Keratinocyte (primary cell): ENCODE measurements at regions not wholly inside any gene's neighbourhood (a gene's known extent, or its start where the extent isn't known, plus 50 kb on each side); places are given as distances from the start of the nearest gene placed in this dataset.

Experiments used
- DNase-seq: peaks from one replicate; pipeline ENCODE4 v3.0.0-alpha.2; 2011; ENCODE audit warnings: low read depth, missing footprints, low spot score
- FAIRE-seq: peaks from 2 replicates; lab custom pipeline; 2011; peaks lifted over from hg19 to GRCh38; lab: Jason Lieb, UNC
- H2AFZ ChIP-seq: 2 replicates; pipeline ENCODE4 v1.6.0; 2012; ENCODE audit warnings: low read length, control low read depth, inconsistent platforms; ENCODE audit not compliant: control insufficient read depth
- H3K27ac ChIP-seq: 2 replicates; pipeline ENCODE4 v1.5.1; 2011; ENCODE audit warnings: low read length; ENCODE audit not compliant: control insufficient read depth, insufficient read depth
- H3K27me3 ChIP-seq: 3 replicates; pipeline ENCODE4 v1.6.0; 2011; ENCODE audit warnings: low read length; ENCODE audit not compliant: control insufficient read depth, insufficient read depth; ENCODE audit errors: extremely low read depth
- H3K36me3 ChIP-seq, 2 experiments: 2 replicates in 1 of 2; 3 replicates in 1 of 2; pipeline ENCODE4 v1.5.1; 2011; ENCODE audit warnings: low read length in 2 of 2, mild to moderate bottlenecking in 1 of 2; ENCODE audit not compliant: control insufficient read depth in 2 of 2, insufficient read depth in 2 of 2; ENCODE audit errors: extremely low read depth in 1 of 2
- H3K4me1 ChIP-seq: 3 replicates; pipeline ENCODE4 v1.5.1; 2011; ENCODE audit warnings: low read length; ENCODE audit not compliant: control insufficient read depth, insufficient read depth; ENCODE audit errors: extremely low read depth
- H3K4me2 ChIP-seq: 3 replicates; pipeline ENCODE4 v1.6.0; 2011; ENCODE audit warnings: low read depth, low read length; ENCODE audit not compliant: control insufficient read depth, insufficient read depth; ENCODE audit errors: extremely low read depth
- H3K4me3 ChIP-seq, 3 experiments: fragments of 200-600 bp in 1 of 3; sonication (generic) in 1 of 3; 2 replicates in 2 of 3; 3 replicates in 1 of 3; pipeline ENCODE4 v1.5.1; 2011 to 2016; ENCODE audit warnings: low read length in 3 of 3, mild to moderate bottlenecking in 3 of 3, control low read depth in 2 of 3, inconsistent platforms in 1 of 3, low read depth in 1 of 3, mixed read lengths in 1 of 3, mixed run types in 1 of 3, moderate library complexity in 1 of 3; ENCODE audit not compliant: control insufficient read depth in 2 of 3, insufficient read depth in 2 of 3; ENCODE audit errors: extremely low read depth in 1 of 3
- H3K79me2 ChIP-seq: 2 replicates; pipeline ENCODE4 v1.6.0; 2012; ENCODE audit warnings: low read length; ENCODE audit not compliant: control insufficient read depth, insufficient read depth
- H3K9ac ChIP-seq: 3 replicates; pipeline ENCODE4 v1.6.0; 2011; ENCODE audit warnings: low read length; ENCODE audit not compliant: control insufficient read depth, insufficient read depth; ENCODE audit errors: extremely low read depth
- H3K9me1 ChIP-seq: 3 replicates; pipeline ENCODE4 v1.6.0; 2011; ENCODE audit warnings: low read length; ENCODE audit not compliant: control insufficient read depth, insufficient read depth; ENCODE audit errors: extremely low read depth
- H3K9me3 ChIP-seq: 2 replicates; pipeline ENCODE4 v1.5.1; 2012; ENCODE audit warnings: low read depth, low read length; ENCODE audit not compliant: control insufficient read depth
- H4K20me1 ChIP-seq: 3 replicates; pipeline ENCODE4 v1.6.0; 2011; ENCODE audit warnings: low read length; ENCODE audit not compliant: control insufficient read depth, insufficient read depth; ENCODE audit errors: extremely low read depth
- EZH2 ChIP-seq: IDR thresholded peaks from one replicate; pipeline ENCODE4 v1.6.1; 2012; ENCODE audit warnings: inconsistent platforms, mild to moderate bottlenecking, low read length, moderate library complexity
- dilution Hi-C: fragments of 300-500 bp; cut with MboI; formaldehyde crosslinking; loops from one replicate; pipeline ENCODE4 v1.7.0; 2020; ENCODE audit warnings: low sequenced_read_pairs; ENCODE audit not compliant: extremely low pct_ligation_motif_present
- TF ChIP-seq, protein P1 (sequence below), 3 experiments: IDR thresholded peaks in 1 of 3; conservative IDR thresholded peaks in 1 of 3; optimal IDR thresholded peaks in 1 of 3; 2 replicates in 2 of 3; 3 replicates in 1 of 3; pipeline versions ENCODE3 to v1.5.1; 2011; ENCODE audit warnings: low read length in 3 of 3, mild to moderate bottlenecking in 3 of 3, moderate library complexity in 2 of 3, control low read depth in 1 of 3, inconsistent platforms in 1 of 3; ENCODE audit not compliant: insufficient read depth in 2 of 3; ENCODE audit errors: extremely low read depth in 1 of 3

DNA sequence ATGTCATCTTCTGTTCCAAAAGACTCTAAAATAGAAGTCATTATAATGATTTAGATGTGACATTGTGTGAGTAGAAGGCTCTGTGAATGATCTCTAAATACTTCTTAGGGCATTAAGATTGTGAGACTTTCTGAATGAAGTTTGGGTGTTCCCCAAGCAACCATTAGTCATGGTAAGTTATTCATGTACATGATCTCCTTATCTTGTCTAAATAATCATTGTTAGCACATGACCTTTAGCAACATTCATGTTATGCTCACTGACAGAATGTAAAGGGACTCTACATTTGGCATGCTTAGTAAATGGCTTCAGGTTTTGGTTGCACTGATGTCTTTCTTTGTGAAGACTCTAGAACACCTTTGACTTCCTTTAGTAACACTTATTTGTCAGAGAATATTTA lies 140.8 kb upstream of the AGA start:
- dilution Hi-C loops, result no loop called here
- H3K9ac ChIP-seq, result no peak overlapping the region
- H3K4me2 ChIP-seq, result no peak overlapping the region
- H3K9me1 ChIP-seq, result no peaks in the 10 kb centered on the region
- H3K4me1 ChIP-seq, result no peaks in the 10 kb centered on the region
- H3K27ac ChIP-seq, result no peak overlapping the region
- TF ChIP-seq EZH2, result no peak
- TF ChIP-seq, protein P1, sequence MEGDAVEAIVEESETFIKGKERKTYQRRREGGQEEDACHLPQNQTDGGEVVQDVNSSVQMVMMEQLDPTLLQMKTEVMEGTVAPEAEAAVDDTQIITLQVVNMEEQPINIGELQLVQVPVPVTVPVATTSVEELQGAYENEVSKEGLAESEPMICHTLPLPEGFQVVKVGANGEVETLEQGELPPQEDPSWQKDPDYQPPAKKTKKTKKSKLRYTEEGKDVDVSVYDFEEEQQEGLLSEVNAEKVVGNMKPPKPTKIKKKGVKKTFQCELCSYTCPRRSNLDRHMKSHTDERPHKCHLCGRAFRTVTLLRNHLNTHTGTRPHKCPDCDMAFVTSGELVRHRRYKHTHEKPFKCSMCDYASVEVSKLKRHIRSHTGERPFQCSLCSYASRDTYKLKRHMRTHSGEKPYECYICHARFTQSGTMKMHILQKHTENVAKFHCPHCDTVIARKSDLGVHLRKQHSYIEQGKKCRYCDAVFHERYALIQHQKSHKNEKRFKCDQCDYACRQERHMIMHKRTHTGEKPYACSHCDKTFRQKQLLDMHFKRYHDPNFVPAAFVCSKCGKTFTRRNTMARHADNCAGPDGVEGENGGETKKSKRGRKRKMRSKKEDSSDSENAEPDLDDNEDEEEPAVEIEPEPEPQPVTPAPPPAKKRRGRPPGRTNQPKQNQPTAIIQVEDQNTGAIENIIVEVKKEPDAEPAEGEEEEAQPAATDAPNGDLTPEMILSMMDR (optimal IDR thresholded peaks at IDR 0.05 in 1 of 3, IDR thresholded peaks at IDR 0.05 in 1 of 3, conservative IDR thresholded peaks at IDR 0.05 in 1 of 3; ENCODE audit: extremely low read depth in 1 of 3, insufficient read depth in 2 of 3, low read length in 3 of 3), result no peak
- H3K79me2 ChIP-seq, result no peaks in the 10 kb centered on the region
- no peaks in the 10 kb centered on the region for H3K9me3 ChIP-seq
- DNase-seq (no peak), FAIRE-seq (peak; percentile 49)
- H4K20me1 ChIP-seq, result no peaks in the 10 kb centered on the region
- no peaks in the 10 kb centered on the region for H3K27me3 ChIP-seq
- no peak overlapping the region for H2AFZ ChIP-seq
- H3K4me3 ChIP-seq, result no peak overlapping the region
- H3K36me3 ChIP-seq, result no peaks in the 10 kb centered on the region

DNA sequence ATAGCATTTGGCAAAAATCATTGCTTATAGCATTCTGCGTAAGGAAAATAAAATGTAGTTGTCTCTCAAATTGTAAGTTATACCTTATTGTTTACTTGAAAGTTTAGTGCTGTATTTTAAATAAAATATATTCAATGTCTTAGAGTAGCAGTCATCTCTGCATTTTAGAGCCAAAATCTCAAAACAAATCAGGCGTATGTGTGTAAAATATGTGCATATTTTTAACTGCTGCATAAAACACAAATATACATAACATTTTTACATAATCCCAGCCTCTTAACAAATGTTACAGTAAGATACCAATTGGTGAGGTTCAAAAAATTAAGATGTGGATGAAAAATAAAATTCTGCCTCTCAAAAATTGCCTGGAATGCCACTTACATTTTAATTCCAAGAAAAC lies 145.8 kb upstream of the AGA start:
- no peaks in the 10 kb centered on the region for H3K79me2 ChIP-seq
- DNase-seq, result no peak
- no peaks in the 10 kb centered on the region for H4K20me1 ChIP-seq
- H3K4me3 ChIP-seq, result no peak overlapping the region
- no peak overlapping the region for H2AFZ ChIP-seq
- no peak overlapping the region for H3K9ac ChIP-seq
- FAIRE-seq, result no peak
- H3K27ac ChIP-seq, result no peak overlapping the region
- no peaks in the 10 kb centered on the region for H3K4me1 ChIP-seq
- no peaks in the 10 kb centered on the region for H3K27me3 ChIP-seq
- H3K36me3 ChIP-seq, result no peaks in the 10 kb centered on the region
- H3K9me1 ChIP-seq, result no peaks in the 10 kb centered on the region
- no peaks in the 10 kb centered on the region for H3K9me3 ChIP-seq
- dilution Hi-C loops, result no loop called here
- TF ChIP-seq, protein P1 (optimal IDR thresholded peaks at IDR 0.05 in 1 of 3, IDR thresholded peaks at IDR 0.05 in 1 of 3, conservative IDR thresholded peaks at IDR 0.05 in 1 of 3; ENCODE audit: extremely low read depth in 1 of 3, insufficient read depth in 2 of 3, low read length in 3 of 3), result no peak
- TF ChIP-seq EZH2, result no peak
- no peak overlapping the region for H3K4me2 ChIP-seq
